HCT116 (cell line): ENCODE measurements at regions not wholly inside any gene's neighbourhood (a gene's known extent, or its start where the extent isn't known, plus 50 kb on each side); places are given as distances from the start of the nearest gene placed in this dataset.

Experiments used
- ATAC-seq: fragments of 200-7000 bp; cut with Tn5 transposase; 2 replicates; pipeline ENCODE4 v1.9.1; 2020; ENCODE audit warnings: mild to moderate bottlenecking, moderate library complexity
- BruUV-seq: library from RNA; stranded (reverse); fragments of 400-500 nt; replicated peaks from 2 replicates; lab custom pipeline; 2021; lab: Mats Ljungman, UMichigan
- CTCF ChIA-PET: fragments of 300-600 bp; sonication (Branson Sonifier 250); formaldehyde crosslinking; loops from one replicate; lab custom pipeline; 2021; ENCODE audit warnings: antibody characterized with exemption; lab: Charles Lee
- POLR2A ChIA-PET: fragments of 300-600, 350-600 bp; sonication (Branson Sonifier 250); formaldehyde crosslinking; loops from one replicate; lab custom pipeline; 2021; ENCODE audit warnings: antibody characterized with exemption; lab: Charles Lee
- RAD21 ChIA-PET, 2 experiments: fragments of 300-600 bp; sonication (Branson Sonifier 250); formaldehyde crosslinking; loops; one replicate each; lab custom pipeline; 2023; ENCODE audit warnings: low total read pairs in 2 of 2; ENCODE audit not compliant: uncharacterized antibody in 2 of 2, unreplicated experiment in 2 of 2, low non-redundant PET in 1 of 2; lab: Charles Lee
- DNase-seq: peaks from one replicate; pipeline ENCODE4 v3.0.0-alpha.2; 2010; ENCODE audit warnings: low read depth, low spot score
- H2AFZ ChIP-seq: fragments of 200-600 bp; shearing (Covaris generic), sonication (generic); 2 replicates; pipeline ENCODE4 v1.6.1; 2017; ENCODE audit warnings: low read depth, mixed run types, mixed read lengths, antibody characterized with exemption, low read length; ENCODE audit not compliant: poor library complexity, severe bottlenecking
- H3K27ac ChIP-seq: 2 replicates; pipeline ENCODE4 v1.5.1; 2012; ENCODE audit warnings: low read depth, low read length
- H3K27me3 ChIP-seq: fragments of 200-600 bp; sonication (generic); 2 replicates; pipeline ENCODE4 v1.6.1; 2016; ENCODE audit warnings: mixed run types, low read length, mixed read lengths; ENCODE audit not compliant: insufficient read depth
- H3K36me3 ChIP-seq, 2 experiments: fragments of 200-500 bp in 1 of 2; fragments of 200-600 bp in 1 of 2; sonication (Bioruptor generic) in 1 of 2; sonication (generic) in 1 of 2; 2 replicates each; pipeline versions ENCODE4 v1.5.1 to v1.6.1; 2014 to 2016; ENCODE audit warnings: low read length in 2 of 2, inconsistent platforms in 1 of 2, mixed read lengths in 1 of 2, mixed run types in 1 of 2; ENCODE audit not compliant: insufficient read depth in 2 of 2, control insufficient read depth in 1 of 2
- H3K4me1 ChIP-seq, 2 experiments: fragments of 200-600 bp in 1 of 2; sonication (generic) in 1 of 2; 2 replicates each; pipeline versions ENCODE4 v1.5.1 to v1.6.1; 2012 to 2017; ENCODE audit warnings: low read length in 2 of 2, inconsistent platforms in 1 of 2, mild to moderate bottlenecking in 1 of 2, mixed read lengths in 1 of 2, mixed run types in 1 of 2, moderate library complexity in 1 of 2; ENCODE audit not compliant: insufficient read depth in 2 of 2, control insufficient read depth in 1 of 2
- H3K4me2 ChIP-seq: fragments of 200-600 bp; sonication (generic); 2 replicates; pipeline ENCODE4 v1.6.1; 2017; ENCODE audit warnings: mixed run types, low read length, mixed read lengths
- H3K4me3 ChIP-seq, 2 experiments: fragments of 200-600 bp in 1 of 2; sonication (generic) in 1 of 2; replicated peaks in 1 of 2; 2 replicates each; pipeline ENCODE4 v1.5.1; 2011 to 2016; ENCODE audit warnings: low read length in 2 of 2, control low read depth in 1 of 2, low read depth in 1 of 2, mild to moderate bottlenecking in 1 of 2, mixed read lengths in 1 of 2, mixed run types in 1 of 2
- H3K79me2 ChIP-seq: fragments of 200-600 bp; sonication (generic); 2 replicates; pipeline ENCODE4 v1.6.1; 2017; ENCODE audit warnings: mild to moderate bottlenecking, mixed run types, low read length, moderate library complexity, mixed read lengths; ENCODE audit not compliant: insufficient read depth
- H3K9ac ChIP-seq: fragments of 200-600 bp; sonication (generic); 2 replicates; pipeline ENCODE4 v1.6.1; 2016; ENCODE audit warnings: low read length, mixed read lengths
- H3K9me2 ChIP-seq: fragments of 200-600 bp; sonication (generic), shearing (Covaris generic); 2 replicates; pipeline ENCODE4 v1.6.1; 2017; ENCODE audit warnings: mixed run types, mild to moderate bottlenecking, moderate library complexity; ENCODE audit not compliant: insufficient read depth
- H3K9me3 ChIP-seq, 2 experiments: fragments of 200-500 bp in 1 of 2; fragments of 200-600 bp in 1 of 2; sonication (Bioruptor generic) in 1 of 2; sonication (generic) in 1 of 2; 2 replicates each; pipeline ENCODE4 v1.6.1; 2014 to 2017; ENCODE audit warnings: low read length in 2 of 2, mixed read lengths in 2 of 2, inconsistent platforms in 1 of 2, low read depth in 1 of 2, mild to moderate bottlenecking in 1 of 2, mixed run types in 1 of 2, moderate library complexity in 1 of 2; ENCODE audit not compliant: control insufficient read depth in 1 of 2, insufficient read depth in 1 of 2
- H4K20me1 ChIP-seq: fragments of 200-600 bp; sonication (generic), shearing (Covaris generic); 2 replicates; pipeline ENCODE4 v1.6.1; 2017; ENCODE audit warnings: mixed run types, mild to moderate bottlenecking, moderate library complexity; ENCODE audit not compliant: insufficient read depth
- CEBPB ChIP-seq: IDR thresholded peaks from 2 replicates; pipeline ENCODE4 v1.6.1; 2012; ENCODE audit warnings: low read depth
- EZH2 ChIP-seq: fragments of 200-600 bp; sonication (generic); IDR thresholded peaks from 2 replicates; pipeline ENCODE4 v1.6.1; 2017; ENCODE audit warnings: antibody characterized with exemption, mixed run types
- JUND ChIP-seq: IDR thresholded peaks from 2 replicates; pipeline ENCODE4 v1.6.1; 2012
- MAX ChIP-seq: IDR thresholded peaks from 2 replicates; pipeline ENCODE4 v1.6.1; 2012
- SIN3A ChIP-seq: IDR thresholded peaks from 2 replicates; pipeline ENCODE4 v1.6.1; 2012; ENCODE audit warnings: low read depth
- SP1 ChIP-seq: IDR thresholded peaks from 2 replicates; pipeline ENCODE4 v1.6.1; 2012; ENCODE audit warnings: low read depth
- YY1 ChIP-seq: IDR thresholded peaks from 2 replicates; pipeline ENCODE4 v1.6.1; 2011; ENCODE audit warnings: low read length, low read depth, moderate library complexity, mild to moderate bottlenecking; ENCODE audit not compliant: insufficient replicate concordance; ENCODE audit errors: extremely low read depth
- ZFX ChIP-seq: fragments of 450-650 bp; IDR thresholded peaks from 2 replicates; pipeline ENCODE4 v1.6.1; 2017
- intact Hi-C: fragments of 100-400 bp; cut with micrococcal nuclease; formaldehyde crosslinking; loops from 2 replicates; pipeline ENCODE4 v1.10.0; 2022
- TF ChIP-seq, protein P1 (sequence below): IDR thresholded peaks from 2 replicates; pipeline ENCODE4 v1.6.1; 2011; ENCODE audit warnings: mild to moderate bottlenecking, low read length, moderate library complexity; ENCODE audit not compliant: insufficient replicate concordance; ENCODE audit errors: extremely low read depth

- no peak overlapping the region for H3K4me2 ChIP-seq
- H3K27ac ChIP-seq, result no peak overlapping the region
- no peak for ATAC-seq
- RAD21 ChIA-PET, result interaction anchor here in 1 of 2 experiments (0.6 kb wide), 1 partner anchor 1405 kb away, joined by 3 read pairs; no protein-coding TSS in a partner anchor
- peaks cover 10% of the 10 kb centered on the region; the same call in 1 of the 2 replicates for H3K27me3 ChIP-seq
- H3K79me2 ChIP-seq, result no peaks in the 10 kb centered on the region
- H3K36me3 ChIP-seq, result no peaks in the 10 kb centered on the region
- no peaks in the 10 kb centered on the region for H4K20me1 ChIP-seq
- H3K9ac ChIP-seq, result no peak overlapping the region
- H2AFZ ChIP-seq, result no peak overlapping the region
- no peaks in the 10 kb centered on the region for H3K9me2 ChIP-seq
- no peak for TF ChIP-seq YY1
- TF ChIP-seq, protein P1, sequence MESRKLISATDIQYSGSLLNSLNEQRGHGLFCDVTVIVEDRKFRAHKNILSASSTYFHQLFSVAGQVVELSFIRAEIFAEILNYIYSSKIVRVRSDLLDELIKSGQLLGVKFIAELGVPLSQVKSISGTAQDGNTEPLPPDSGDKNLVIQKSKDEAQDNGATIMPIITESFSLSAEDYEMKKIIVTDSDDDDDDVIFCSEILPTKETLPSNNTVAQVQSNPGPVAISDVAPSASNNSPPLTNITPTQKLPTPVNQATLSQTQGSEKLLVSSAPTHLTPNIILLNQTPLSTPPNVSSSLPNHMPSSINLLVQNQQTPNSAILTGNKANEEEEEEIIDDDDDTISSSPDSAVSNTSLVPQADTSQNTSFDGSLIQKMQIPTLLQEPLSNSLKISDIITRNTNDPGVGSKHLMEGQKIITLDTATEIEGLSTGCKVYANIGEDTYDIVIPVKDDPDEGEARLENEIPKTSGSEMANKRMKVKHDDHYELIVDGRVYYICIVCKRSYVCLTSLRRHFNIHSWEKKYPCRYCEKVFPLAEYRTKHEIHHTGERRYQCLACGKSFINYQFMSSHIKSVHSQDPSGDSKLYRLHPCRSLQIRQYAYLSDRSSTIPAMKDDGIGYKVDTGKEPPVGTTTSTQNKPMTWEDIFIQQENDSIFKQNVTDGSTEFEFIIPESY, result no peak
- TF ChIP-seq CEBPB, result no peak
- TF ChIP-seq, all 23 proteins: peak for 0
- BruUV-seq, result no TSS peak
- ChIA-PET CTCF (no interaction called here), POLR2A (no interaction called here)
- H3K9me3 ChIP-seq, result no peaks in the 10 kb centered on the region
- DNase-seq, result no peak
- intact Hi-C loops, result no loop called here
- H3K4me3 ChIP-seq, result no peak overlapping the region
- no peaks in the 10 kb centered on the region for H3K4me1 ChIP-seq
Observed at GRCh38 chr2:136433261-136433660, 315.3 kb upstream of the CXCR4 start.

- no peak overlapping the region for H3K27ac ChIP-seq
Observed at GRCh38 chr2:136424112-136424511, 306.2 kb upstream of the CXCR4 start.

More at GRCh38 chr2:136424112-136424511, 306.2 kb upstream of the CXCR4 start:
- no peaks in the 10 kb centered on the region for H3K79me2 ChIP-seq
- TF ChIP-seq SIN3A, result no peak
- no peak for TF ChIP-seq SP1
- TF ChIP-seq JUND, result no peak
- no peak for TF ChIP-seq MAX
- no peak for TF ChIP-seq ZFX
- no peak for TF ChIP-seq EZH2
- TF ChIP-seq, protein P1, result no peak
- TF ChIP-seq, all 23 proteins: peak for 0
- Histone ChIP-seq H3K36me3 (no peaks in the 10 kb centered on the region), H3K27me3 (peaks cover 28% of the 10 kb centered on the region; the same call in 1 of the 2 replicates), H2AFZ (peak overlapping the region; percentile 81), H3K9me2 (no peaks in the 10 kb centered on the region), H3K9ac (no peak overlapping the region), H3K4me3 (peak overlapping the region in 1 of 2 experiments; percentile 48; a peak in 1 of 4 replicates), H3K4me2 (peak overlapping the region; percentile 74), H4K20me1 (no peaks in the 10 kb centered on the region), H3K4me1 (peaks cover 0 to 9% of the 10 kb centered on the region in 2 experiments; a peak in 1 of 4 replicates), H3K9me3 (no peaks in the 10 kb centered on the region)
- ChIA-PET CTCF (interaction anchor here (1.4 kb wide), 1 partner anchor 17 kb away, joined by 3 read pairs; no protein-coding TSS in a partner anchor), RAD21 (no interaction called here), POLR2A (no interaction called here)
- intact Hi-C loops, result loop anchor here (5.0 to 10.0 kb wide), 2 partner anchors 313 to 1251 kb away; no protein-coding TSS in a partner anchor
- DNase-seq, result no peak
- no TSS peak for BruUV-seq
- no peak for ATAC-seq
